ENCODE measurements at regions not wholly inside any gene's neighbourhood (a gene's known extent, or its start where the extent isn't known, plus 50 kb on each side); places are given as distances from the start of the nearest gene placed in this dataset.

GRCh38 chr13:62206165-62206564 is 790.5 kb upstream of the PCDH20 start:
- H2BK20ac ChIP-seq (ENCODE audit: low read depth, low read length), result no peak overlapping the region
- no peak overlapping the region for H2AK9ac ChIP-seq (replicated peaks; ENCODE audit: low read depth, low read length, poor library complexity)
- no peaks in the 10 kb centered on the region for H3K79me1 ChIP-seq (ENCODE audit: low read depth in 1 of 2, low read length in 2 of 2)
- no peak overlapping the region for H3K4me3 ChIP-seq (ENCODE audit: insufficient read depth, low read depth, low read length)
- H3K56ac ChIP-seq (ENCODE audit: extremely low read depth, insufficient read depth, low read length), result no peak overlapping the region
- no peak overlapping the region for H2AK5ac ChIP-seq (ENCODE audit: low read depth, low read length)
- no peak overlapping the region for H4K91ac ChIP-seq (ENCODE audit: insufficient read depth, low read depth, low read length)
- no peak overlapping the region for H3K27ac ChIP-seq (ENCODE audit: insufficient read depth, low read length)
- no peak overlapping the region for H4K8ac ChIP-seq (ENCODE audit: low read depth in 2 of 2, low read length in 2 of 2)
- DNase-seq (no peak), ATAC-seq (ENCODE audit: low read depth) (no peak)
- no peak overlapping the region for H3K9ac ChIP-seq (ENCODE audit: low read depth, low read length)
- no peak overlapping the region for H3K14ac ChIP-seq (replicated peaks; ENCODE audit: low read depth, low read length)
- intact Hi-C loops (cut with micrococcal nuclease) (no loop called here), dilution Hi-C loops (cut with HindIII; ENCODE audit: low sequenced_read_pairs, unreplicated experiment) (no loop called here), in situ Hi-C loops (cut with MboI; ENCODE audit: low sequenced_read_pairs) (no loop called here)
- no peaks in the 10 kb centered on the region for H3K9me1 ChIP-seq (ENCODE audit: insufficient read depth, low read length)
- H3K4me2 ChIP-seq (ENCODE audit: low read depth, low read length), result no peak overlapping the region
- no peak overlapping the region for H2BK5ac ChIP-seq (ENCODE audit: low read depth, low read length, poor library complexity, severe bottlenecking)
- H2BK15ac ChIP-seq (ENCODE audit: low read depth, low read length), result no peak overlapping the region
- CTCF ChIA-PET, result no interaction called here
- no peak overlapping the region for H2AFZ ChIP-seq (replicated peaks; ENCODE audit: low read length, poor library complexity)
- H3K23ac ChIP-seq (ENCODE audit: low read depth, low read length), result no peak overlapping the region
- H3K9me3 ChIP-seq (ENCODE audit: control insufficient read depth, insufficient read depth, low read length), result no peaks in the 10 kb centered on the region
- BruUV-seq (replicated peaks), result no TSS peak
- no peak overlapping the region for H2BK120ac ChIP-seq (ENCODE audit: low read depth, low read length)
- TF ChIP-seq FOS (IDR thresholded peaks at IDR 0.05; ENCODE audit: low read depth, low read length) (no peak), USF2 (IDR thresholded peaks at IDR 0.05; ENCODE audit: low read depth, low read length) (no peak), BHLHE40 (IDR thresholded peaks at IDR 0.05; ENCODE audit: low read depth, low read length) (no peak), RFX5 (IDR thresholded peaks at IDR 0.05; ENCODE audit: low read depth, low read length) (no peak), MAZ (IDR thresholded peaks at IDR 0.05; ENCODE audit: borderline replicate concordance, low read depth, low read length) (no peak), NFE2L2 (IDR thresholded peaks at IDR 0.05; ENCODE audit: low read depth, low read length) (no peak), POLR2A (IDR thresholded peaks at IDR 0.05; ENCODE audit: low read depth, low read length) (no peak), CEBPB (IDR thresholded peaks at IDR 0.05; ENCODE audit: low read depth, low read length) (no peak), RAD21 (IDR thresholded peaks at IDR 0.05; ENCODE audit: low read length) (no peak)
- H4K5ac ChIP-seq (ENCODE audit: low read depth, low read length), result no peak overlapping the region
- H3K36me3 ChIP-seq (ENCODE audit: control insufficient read depth, insufficient read depth, low read length), result no peaks in the 10 kb centered on the region
- H3K4me1 ChIP-seq (ENCODE audit: control insufficient read depth, insufficient read depth, low read length), result no peaks in the 10 kb centered on the region
- H4K20me1 ChIP-seq (ENCODE audit: insufficient read depth, low read length), result no peaks in the 10 kb centered on the region
- no peaks in the 10 kb centered on the region for H3K27me3 ChIP-seq (ENCODE audit: control insufficient read depth, insufficient read depth, low read length)
- POLR2A ChIA-PET (ENCODE audit: unreplicated experiment), result no interaction called here
- H3K18ac ChIP-seq (ENCODE audit: low read depth, low read length), result no peak overlapping the region
- H3K4ac ChIP-seq (ENCODE audit: low read depth, low read length), result no peak overlapping the region
